Muscle layer of duodenum (tissue), 2 donors: ENCODE measurements at regions not wholly inside any gene's neighbourhood (a gene's known extent, or its start where the extent isn't known, plus 50 kb on each side); places are given as distances from the start of the nearest gene placed in this dataset.

ENCODE experiments used
- H3K27ac ChIP-seq: one replicate; pipeline ENCODE4 v1.7.0; 2013; ENCODE audit warnings: mild to moderate bottlenecking, low read length
- H3K27me3 ChIP-seq: one replicate; pipeline ENCODE4 v1.7.0; 2013; ENCODE audit warnings: low read depth, mild to moderate bottlenecking, control low read depth, low read length
- H3K36me3 ChIP-seq, 2 donors: one replicate each; pipeline ENCODE4 v1.7.0; 2013; ENCODE audit warnings: low read length in 2 of 2, control low read depth in 1 of 2, mild to moderate bottlenecking in 1 of 2; ENCODE audit not compliant: insufficient read depth in 2 of 2, control insufficient read depth in 1 of 2
- H3K4me1 ChIP-seq, 2 donors: one replicate each; pipeline ENCODE4 v1.7.0; 2013; ENCODE audit warnings: low read length in 2 of 2, mild to moderate bottlenecking in 2 of 2, control low read depth in 1 of 2, moderate library complexity in 1 of 2; ENCODE audit not compliant: insufficient read depth in 2 of 2, control insufficient read depth in 1 of 2
- H3K4me3 ChIP-seq, 2 donors: one replicate each; pipeline ENCODE4 v1.7.0; 2013; ENCODE audit warnings: low read length in 2 of 2, low read depth in 1 of 2, mild to moderate bottlenecking in 1 of 2
- H3K9me3 ChIP-seq, 2 donors: one replicate each; pipeline ENCODE4 v1.7.0; 2013; ENCODE audit warnings: low read length in 2 of 2, control low read depth in 1 of 2, mild to moderate bottlenecking in 1 of 2; ENCODE audit not compliant: control insufficient read depth in 1 of 2
- donor health status: healthy.

DNA sequence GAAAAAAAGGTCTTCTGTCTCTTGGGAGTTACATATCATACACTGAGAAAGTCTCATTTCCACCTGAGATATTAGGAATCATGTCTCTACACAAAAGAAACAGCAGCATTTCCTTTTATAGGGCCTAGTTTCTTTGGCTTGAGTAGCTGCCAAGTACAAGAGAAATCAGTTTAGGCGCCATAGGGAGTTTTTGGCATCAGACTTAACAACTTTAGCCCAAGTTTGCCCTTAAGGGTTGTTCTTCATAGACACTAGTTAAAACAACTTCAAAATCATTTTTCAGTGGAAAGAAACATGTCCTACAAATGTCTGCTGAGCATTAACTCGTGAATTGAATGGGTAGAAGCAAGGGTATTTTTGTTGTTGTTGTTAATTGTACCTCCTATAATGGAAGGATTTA, 587.0 kb upstream of the DSEL start:
- H3K27me3 ChIP-seq, result no peaks in the 10 kb centered on the region
- no peaks in the 10 kb centered on the region for H3K36me3 ChIP-seq
- H3K9me3 ChIP-seq, result no peaks in the 10 kb centered on the region
- no peaks in the 10 kb centered on the region for H3K4me1 ChIP-seq
- H3K4me3 ChIP-seq, result no peak overlapping the region
- no peak overlapping the region for H3K27ac ChIP-seq

DNA sequence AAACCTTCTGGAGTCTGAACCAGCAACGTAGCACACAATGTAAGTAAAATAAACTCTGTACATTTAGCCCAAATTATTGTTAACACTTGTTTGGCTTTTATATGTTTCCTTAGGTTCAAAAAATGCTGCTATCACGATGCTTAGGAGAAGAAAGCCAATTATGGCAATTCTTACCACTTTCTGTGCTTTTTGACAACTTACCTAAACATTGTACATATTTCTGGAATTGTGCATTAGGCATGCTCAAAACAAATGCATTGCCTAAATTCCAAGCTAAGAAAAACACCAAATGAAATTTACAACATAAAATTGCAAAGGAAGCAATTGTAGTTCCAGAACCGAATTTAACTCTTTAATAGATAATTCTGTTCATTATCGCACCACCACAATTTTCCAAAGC, 585.6 kb upstream of the DSEL start:
- Histone ChIP-seq H3K9me3 (no peaks in the 10 kb centered on the region), H3K36me3 (no peaks in the 10 kb centered on the region), H3K27me3 (no peaks in the 10 kb centered on the region), H3K27ac (no peak overlapping the region), H3K4me1 (no peaks in the 10 kb centered on the region), H3K4me3 (no peak overlapping the region)

DNA sequence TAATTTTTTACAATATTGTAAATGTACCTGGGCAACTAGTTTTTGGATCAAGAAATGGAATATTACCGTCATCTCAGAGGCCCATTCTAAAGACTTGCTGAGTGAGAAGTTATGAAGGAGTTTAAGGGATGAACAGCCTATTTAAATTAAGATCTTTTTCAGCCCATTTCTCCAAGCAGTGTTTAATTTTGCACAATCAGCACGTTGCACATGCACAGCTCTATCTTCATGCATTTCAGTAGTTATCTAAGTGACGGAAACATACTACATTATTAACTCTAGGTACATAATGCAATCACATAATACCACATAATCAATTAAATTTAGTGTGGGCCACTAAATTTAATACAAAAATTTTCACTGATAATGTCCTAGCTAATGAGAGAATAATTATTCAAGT, 582.1 kb upstream of the DSEL start:
- Histone ChIP-seq H3K4me1 (no peaks in the 10 kb centered on the region), H3K9me3 (no peaks in the 10 kb centered on the region), H3K27ac (no peak overlapping the region), H3K27me3 (no peaks in the 10 kb centered on the region), H3K36me3 (no peaks in the 10 kb centered on the region), H3K4me3 (no peak overlapping the region)

DNA sequence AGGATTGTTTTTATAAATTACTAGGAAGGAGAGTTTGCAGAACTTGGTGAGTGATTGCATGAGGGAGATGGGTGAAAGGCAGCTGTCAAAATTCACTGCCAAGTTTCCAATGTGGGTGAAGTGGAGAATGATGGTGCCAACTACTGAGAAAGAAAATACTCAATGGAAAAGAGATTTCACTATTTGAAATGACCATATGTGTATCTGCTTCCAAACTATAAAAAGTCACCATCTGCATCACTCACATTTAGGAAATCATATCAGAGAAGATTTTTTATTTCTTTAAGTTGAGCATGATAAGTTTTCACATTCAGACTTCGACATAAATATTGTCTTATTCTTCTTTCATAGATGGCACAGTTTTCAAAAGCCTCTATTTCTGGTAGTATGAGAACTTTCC, 570.0 kb upstream of the DSEL start:
- Histone ChIP-seq H3K27ac (no peak overlapping the region), H3K9me3 (no peaks in the 10 kb centered on the region)

DNA sequence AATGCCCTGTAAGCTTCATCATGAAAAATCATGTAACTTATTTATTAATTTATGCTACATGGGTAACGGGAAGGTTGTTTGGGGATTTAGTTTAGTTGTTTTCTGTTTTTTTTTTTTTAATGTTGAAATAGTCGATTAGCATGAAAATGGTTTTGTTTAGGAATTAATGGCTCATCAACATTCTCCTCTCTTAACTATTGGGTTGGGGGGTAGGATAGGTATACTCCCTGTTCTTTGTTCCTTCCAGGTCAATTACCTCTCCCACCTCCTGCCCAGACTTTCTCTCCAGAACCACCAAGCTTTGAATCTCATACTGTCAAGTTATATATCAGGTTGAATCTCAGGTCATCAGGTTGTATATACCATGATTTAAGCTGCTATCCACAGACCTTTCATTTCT, 568.7 kb upstream of the DSEL start:
- no peaks in the 10 kb centered on the region for H3K9me3 ChIP-seq
- no peaks in the 10 kb centered on the region for H3K36me3 ChIP-seq
- H3K4me3 ChIP-seq, result no peak overlapping the region
- H3K4me1 ChIP-seq, result no peaks in the 10 kb centered on the region
- H3K27ac ChIP-seq, result no peak overlapping the region
- H3K27me3 ChIP-seq, result no peaks in the 10 kb centered on the region

More for the DNA sequence above, 570.0 kb upstream of the DSEL start:
- Histone ChIP-seq H3K36me3 (no peaks in the 10 kb centered on the region), H3K4me1 (no peaks in the 10 kb centered on the region), H3K27me3 (no peaks in the 10 kb centered on the region), H3K4me3 (no peak overlapping the region)

DNA sequence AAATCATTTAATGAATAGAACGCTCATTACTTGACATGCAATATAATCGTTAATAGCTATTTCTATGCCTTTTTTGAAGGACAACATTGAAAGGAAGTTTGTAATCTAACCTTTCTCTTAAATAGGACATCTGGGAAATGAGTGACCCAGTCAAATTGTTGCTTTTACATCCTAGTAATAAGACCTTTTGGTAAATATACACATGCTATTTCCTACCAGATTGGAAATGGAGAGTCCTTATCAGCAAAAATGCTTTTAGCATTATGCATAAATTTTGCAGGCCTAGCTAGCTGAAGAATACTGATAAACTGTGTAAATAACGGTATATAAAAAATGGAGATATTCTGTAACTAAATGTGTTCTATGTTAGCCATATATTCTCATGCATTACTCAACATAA, 567.3 kb upstream of the DSEL start:
- Histone ChIP-seq H3K4me1 (no peaks in the 10 kb centered on the region), H3K9me3 (no peaks in the 10 kb centered on the region), H3K4me3 (no peak overlapping the region), H3K27ac (no peak overlapping the region), H3K36me3 (no peaks in the 10 kb centered on the region), H3K27me3 (no peaks in the 10 kb centered on the region)

DNA sequence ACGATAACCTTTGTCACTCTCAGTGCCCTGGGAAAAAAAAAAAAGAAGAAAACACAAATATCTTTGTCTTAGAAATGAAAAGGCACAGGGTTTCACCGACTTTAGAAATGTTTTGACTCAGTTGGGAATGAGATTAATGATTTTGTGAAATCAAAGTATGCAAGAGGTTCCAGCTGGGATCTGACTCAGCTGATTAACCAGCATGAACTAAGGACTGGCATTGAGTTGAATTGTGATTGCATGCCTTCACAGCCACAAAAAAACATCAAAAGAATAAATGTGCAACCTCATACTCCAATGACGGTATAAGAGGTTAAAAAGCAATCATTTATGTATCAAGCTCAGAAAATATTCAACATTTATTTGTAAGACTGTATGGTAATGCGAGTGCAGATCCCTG, 566.6 kb upstream of the DSEL start:
- no peaks in the 10 kb centered on the region for H3K9me3 ChIP-seq

DNA sequence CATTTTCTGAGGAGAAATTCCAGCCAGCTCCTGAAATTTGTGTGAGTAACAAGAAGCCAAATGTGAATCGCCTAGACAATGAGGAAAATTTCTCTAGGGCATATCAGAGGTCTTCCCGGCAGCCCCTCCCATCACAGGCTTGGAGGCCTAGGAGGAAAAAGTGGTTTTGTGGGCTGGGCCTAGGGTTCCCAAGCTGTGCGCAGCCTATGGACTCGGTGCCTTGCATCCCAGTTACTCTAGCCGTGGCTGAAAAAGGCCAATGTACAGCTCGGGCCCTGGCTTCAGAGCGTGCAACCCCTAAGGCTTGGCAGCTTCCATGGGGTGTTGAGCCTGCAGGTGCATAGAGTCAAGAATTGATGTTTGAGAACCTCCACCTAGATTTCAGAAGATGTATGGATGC, 556.2 kb upstream of the DSEL start:
- Histone ChIP-seq H3K9me3 (no peaks in the 10 kb centered on the region), H3K36me3 (no peaks in the 10 kb centered on the region), H3K27me3 (no peaks in the 10 kb centered on the region), H3K4me3 (no peak overlapping the region), H3K27ac (no peak overlapping the region), H3K4me1 (no peaks in the 10 kb centered on the region)

More for the DNA sequence above, 566.6 kb upstream of the DSEL start:
- Histone ChIP-seq H3K4me3 (no peak overlapping the region), H3K4me1 (no peaks in the 10 kb centered on the region), H3K27ac (no peak overlapping the region), H3K36me3 (no peaks in the 10 kb centered on the region), H3K27me3 (no peaks in the 10 kb centered on the region)

DNA sequence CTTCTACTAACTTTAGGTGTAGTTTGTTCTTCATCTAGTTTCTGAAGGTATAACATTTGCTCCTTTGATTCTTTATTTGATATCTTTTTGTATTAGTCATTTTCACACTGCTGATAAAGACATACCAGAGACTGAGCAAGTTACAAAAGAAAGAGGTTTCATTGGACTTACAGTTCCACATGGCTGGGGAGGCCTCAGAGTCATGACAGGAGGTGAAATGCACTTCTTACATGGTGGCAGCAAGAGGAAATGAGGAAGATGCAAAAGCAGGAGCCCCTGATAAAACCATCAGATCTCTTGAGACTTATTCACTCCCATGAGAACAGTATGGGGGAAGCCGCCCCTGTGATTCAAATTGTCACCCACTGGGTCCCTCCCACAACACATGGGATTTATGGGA, 544.4 kb upstream of the DSEL start:
- Histone ChIP-seq H3K4me3 (no peak overlapping the region), H3K27me3 (no peaks in the 10 kb centered on the region), H3K27ac (no peak overlapping the region), H3K9me3 (peaks cover 0 to 5% of the 10 kb centered on the region in 2 donors), H3K36me3 (no peaks in the 10 kb centered on the region), H3K4me1 (no peaks in the 10 kb centered on the region)

DNA sequence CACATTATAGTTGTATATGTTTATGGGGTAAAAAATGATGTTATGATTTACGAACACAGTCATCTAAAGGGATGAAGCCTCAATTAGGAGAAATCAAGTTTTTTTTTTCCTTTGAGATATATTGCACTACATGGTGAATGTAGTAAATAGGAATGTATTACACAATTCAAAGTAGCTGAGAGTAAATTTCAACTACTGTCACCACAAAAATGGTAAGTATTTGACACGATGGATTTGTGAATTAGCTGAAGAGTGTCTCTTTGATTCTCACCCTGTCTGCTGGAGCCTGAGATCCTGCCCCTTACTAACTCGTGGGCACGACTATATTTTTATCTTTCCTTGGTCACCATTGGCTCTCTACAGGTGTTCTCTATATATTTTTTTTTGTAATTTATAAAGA, 540.4 kb upstream of the DSEL start:
- no peak overlapping the region for H3K4me3 ChIP-seq
- no peak overlapping the region for H3K27ac ChIP-seq
- H3K4me1 ChIP-seq, result no peaks in the 10 kb centered on the region
- no peaks in the 10 kb centered on the region for H3K27me3 ChIP-seq
- H3K9me3 ChIP-seq, result no peaks in the 10 kb centered on the region
- H3K36me3 ChIP-seq, result no peaks in the 10 kb centered on the region

DNA sequence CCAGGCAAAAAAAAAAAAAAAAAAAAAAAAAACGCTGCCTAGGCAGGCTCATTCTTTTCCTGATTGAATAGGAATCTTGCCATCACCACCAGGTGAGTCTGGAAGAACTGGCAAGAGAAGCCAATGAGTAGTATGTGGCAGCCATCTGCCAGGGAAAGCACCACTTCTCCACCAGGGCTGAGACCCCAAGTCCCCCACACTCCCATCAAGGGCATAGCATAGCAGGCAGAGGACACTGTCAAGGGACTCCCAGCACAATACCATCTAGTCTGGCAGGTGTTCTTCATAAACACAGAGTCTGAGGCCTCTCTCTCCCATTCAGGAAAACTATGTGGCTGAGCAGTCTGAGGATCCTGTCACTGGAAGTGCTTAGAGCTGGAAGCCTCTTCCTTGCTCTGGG, 538.1 kb upstream of the DSEL start:
- Histone ChIP-seq H3K4me1 (no peaks in the 10 kb centered on the region), H3K36me3 (no peaks in the 10 kb centered on the region), H3K9me3 (no peaks in the 10 kb centered on the region), H3K4me3 (no peak overlapping the region), H3K27ac (no peak overlapping the region), H3K27me3 (no peaks in the 10 kb centered on the region)

DNA sequence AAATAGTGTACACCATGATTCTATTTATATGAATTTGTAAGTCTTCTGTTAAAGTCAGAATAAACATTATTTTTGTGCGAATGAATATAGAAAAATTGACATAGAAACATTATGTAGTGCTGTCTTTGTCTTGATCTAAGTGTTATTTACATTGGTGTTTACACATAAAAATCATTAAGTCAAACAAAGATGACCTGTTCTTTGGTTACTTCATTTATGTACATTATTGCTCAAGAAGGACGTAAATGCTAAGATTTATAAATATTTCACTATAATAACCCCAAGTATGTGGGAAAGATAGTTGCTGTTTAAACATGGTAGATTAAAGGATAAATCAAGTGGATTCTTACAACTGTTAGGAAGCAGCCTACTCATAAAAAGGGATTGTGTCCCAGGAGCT, 536.8 kb upstream of the DSEL start:
- Histone ChIP-seq H3K4me1 (no peaks in the 10 kb centered on the region), H3K9me3 (no peaks in the 10 kb centered on the region), H3K27ac (no peak overlapping the region), H3K27me3 (no peaks in the 10 kb centered on the region), H3K4me3 (no peak overlapping the region), H3K36me3 (no peaks in the 10 kb centered on the region)
